B cell (primary cell): ENCODE measurements at regions not wholly inside any gene's neighbourhood (a gene's known extent, or its start where the extent isn't known, plus 50 kb on each side); places are given as distances from the start of the nearest gene placed in this dataset.

Source experiments
- CTCF ChIP-seq: fragments of 200-600 bp; IDR thresholded peaks from one replicate; pipeline ENCODE4 v1.8.0; 2022; ENCODE audit warnings: antibody characterized with exemption, mild to moderate bottlenecking
- EZH2 ChIP-seq: IDR thresholded peaks from 2 replicates; pipeline ENCODE4 v1.6.1; 2012; ENCODE audit warnings: borderline replicate concordance, low read depth, mild to moderate bottlenecking, moderate library complexity, low read length; ENCODE audit not compliant: insufficient read depth, poor library complexity, severe bottlenecking

GRCh38 chr6:19452495-19452894, 384.7 kb upstream of the ID4 start:
- TF ChIP-seq EZH2 (no peak), CTCF (no peak)
